ENCODE measurements at regions not wholly inside any gene's neighbourhood (a gene's known extent, or its start where the extent isn't known, plus 50 kb on each side); places are given as distances from the start of the nearest gene placed in this dataset.
"Not testable (repeated sequence)": the region's sequence is repeated elsewhere in the genome, so short reads cannot be mapped to it uniquely, and the experiment has no call there.

- DNase-seq (ENCODE audit: low read depth), result no peak
- H3K4me3 ChIP-seq (ENCODE audit: low read depth, low read length), result no peak overlapping the region
- no peak for TF ChIP-seq CTCF (IDR thresholded peaks at IDR 0.05; ENCODE audit: insufficient read depth, low read length)
Measured at GRCh38 chr20:22729616-22730236, 145.4 kb upstream of the FOXA2 start.

DNA sequence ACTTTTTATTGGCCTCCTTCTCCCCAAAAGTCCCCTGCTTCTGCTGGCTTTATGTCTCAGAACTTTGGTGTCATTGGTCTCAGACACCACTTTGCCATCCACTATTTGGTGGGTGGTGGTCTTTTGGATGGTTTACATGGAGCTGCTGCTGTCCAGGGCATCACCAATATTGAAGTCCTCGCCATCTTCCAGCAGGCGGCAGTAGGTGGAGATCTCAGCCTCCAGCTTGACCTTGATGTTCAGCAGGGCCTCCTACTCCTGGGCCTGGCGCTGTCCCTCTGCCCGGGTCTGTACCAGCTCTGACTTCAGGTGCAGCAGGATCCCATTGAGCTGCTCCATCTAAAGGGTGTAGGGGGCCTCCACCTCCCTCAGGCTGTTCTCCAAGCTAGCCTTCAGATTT lies 148.4 kb upstream of the FOXA2 start:
- no peak for TF ChIP-seq CTCF (IDR thresholded peaks at IDR 0.05; ENCODE audit: insufficient read depth, low read length)
- no peak for DNase-seq (ENCODE audit: low read depth)
- H3K4me3 ChIP-seq (ENCODE audit: low read depth, low read length), result no peak overlapping the region

GRCh38 chr20:22734946-22735647 lies 150.7 kb upstream of the FOXA2 start:
- peak; percentile 49 for TF ChIP-seq CTCF (IDR thresholded peaks at IDR 0.05; ENCODE audit: insufficient read depth, low read length)
- DNase-seq (ENCODE audit: low read depth), result peak; percentile 12
- not testable (repeated sequence) for H3K4me3 ChIP-seq (ENCODE audit: low read depth, low read length)

- DNase-seq (ENCODE audit: low read depth), result no peak
- H3K4me3 ChIP-seq (ENCODE audit: low read depth, low read length), result no peak overlapping the region
- no peak for TF ChIP-seq CTCF (IDR thresholded peaks at IDR 0.05; ENCODE audit: insufficient read depth, low read length)
Measured at GRCh38 chr20:22740829-22741228, 156.5 kb upstream of the FOXA2 start.

GRCh38 chr20:22744341-22745193 lies 160.2 kb upstream of the FOXA2 start:
- peak; percentile 33 for DNase-seq (ENCODE audit: low read depth)
- no peak overlapping the region for H3K4me3 ChIP-seq (ENCODE audit: low read depth, low read length)
- no peak for TF ChIP-seq CTCF (IDR thresholded peaks at IDR 0.05; ENCODE audit: insufficient read depth, low read length)

DNA sequence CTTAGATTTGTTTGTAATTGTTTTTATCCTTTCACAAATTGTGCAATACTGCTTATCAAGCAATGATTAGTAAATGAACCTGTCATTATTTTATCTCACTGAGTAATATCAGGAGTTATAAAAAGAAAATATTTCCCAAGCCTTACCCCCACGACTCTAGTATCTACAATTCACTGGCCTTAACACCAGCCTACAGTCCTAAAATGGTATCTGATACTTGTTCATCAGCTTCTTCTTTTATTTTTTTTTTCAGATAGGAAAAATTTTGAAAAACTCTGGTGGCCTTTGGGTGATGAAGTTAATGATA lies 160.8 kb upstream of the FOXA2 start:
- DNase-seq (ENCODE audit: low read depth), result no peak
- TF ChIP-seq CTCF (IDR thresholded peaks at IDR 0.05; ENCODE audit: insufficient read depth, low read length), result no peak
- H3K4me3 ChIP-seq (ENCODE audit: low read depth, low read length), result no peak overlapping the region

Data from fibroblast of the aortic adventitia (primary cell).